Left ventricle myocardium inferior (tissue), 1 donor: ENCODE measurements at regions not wholly inside any gene's neighbourhood (a gene's known extent, or its start where the extent isn't known, plus 50 kb on each side); places are given as distances from the start of the nearest gene placed in this dataset.

ENCODE experiments used
- DNase-seq: peaks from one replicate; pipeline ENCODE4 v3.0.0-alpha.2; 2020
- H3K27ac ChIP-seq: fragments of 200-600 bp; replicated peaks from 2 replicates; pipeline ENCODE4 v1.8.0; 2021
- H3K27me3 ChIP-seq: fragments of 200-600 bp; 2 replicates; pipeline ENCODE4 v1.8.0; 2021; ENCODE audit warnings: low read depth
- H3K36me3 ChIP-seq: fragments of 200-600 bp; 2 replicates; pipeline ENCODE4 v1.8.0; 2021
- H3K4me1 ChIP-seq: fragments of 200-600 bp; 2 replicates; pipeline ENCODE4 v1.8.0; 2021
- H3K4me3 ChIP-seq: fragments of 200-600 bp; 2 replicates; pipeline ENCODE4 v1.8.0; 2021; ENCODE audit warnings: mild to moderate bottlenecking, moderate library complexity
- H3K9me3 ChIP-seq: fragments of 200-600 bp; replicated peaks from 2 replicates; pipeline ENCODE4 v1.8.0; 2021
- CTCF ChIP-seq: fragments of 200-600 bp; IDR thresholded peaks from 2 replicates; pipeline ENCODE4 v1.8.0; 2021; ENCODE audit warnings: antibody characterized with exemption, mild to moderate bottlenecking, borderline replicate concordance
- intact Hi-C: fragments of 100-400 bp; cut with micrococcal nuclease; formaldehyde crosslinking; loops from one replicate; pipeline ENCODE4 v1.11.0; 2022
- donor health status: DM: no; HTN: yes; CAD: no; lungs with severe emphysema.

GRCh38 chr7:94133460-94133859 lies 129.3 kb upstream of the BET1 start:
- Histone ChIP-seq H3K36me3 (no peaks in the 10 kb centered on the region), H3K27ac (no peak overlapping the region), H3K4me3 (no peak overlapping the region), H3K27me3 (no peaks in the 10 kb centered on the region), H3K4me1 (peaks cover 11% of the 10 kb centered on the region), H3K9me3 (no peaks in the 10 kb centered on the region)
- intact Hi-C loops, result no loop called here
- TF ChIP-seq CTCF, result no peak
- no peak for DNase-seq

GRCh38 chr7:94135180-94135579 lies 131.0 kb upstream of the BET1 start:
- Histone ChIP-seq H3K27me3 (no peaks in the 10 kb centered on the region), H3K4me1 (peaks cover under 1% of the 10 kb centered on the region), H3K36me3 (no peaks in the 10 kb centered on the region), H3K9me3 (no peaks in the 10 kb centered on the region), H3K27ac (no peak overlapping the region), H3K4me3 (no peak overlapping the region)
- intact Hi-C loops, result no loop called here
- no peak for TF ChIP-seq CTCF
- no peak for DNase-seq

GRCh38 chr7:94142281-94142680 lies 138.1 kb upstream of the BET1 start:
- H3K27ac ChIP-seq, result no peak overlapping the region
- intact Hi-C loops, result no loop called here
- H3K36me3 ChIP-seq, result no peaks in the 10 kb centered on the region
- H3K4me1 ChIP-seq, result peaks cover 10% of the 10 kb centered on the region
- no peak overlapping the region for H3K4me3 ChIP-seq
- no peak for DNase-seq
- H3K9me3 ChIP-seq, result no peaks in the 10 kb centered on the region
- no peak for TF ChIP-seq CTCF
- H3K27me3 ChIP-seq, result no peaks in the 10 kb centered on the region

DNA sequence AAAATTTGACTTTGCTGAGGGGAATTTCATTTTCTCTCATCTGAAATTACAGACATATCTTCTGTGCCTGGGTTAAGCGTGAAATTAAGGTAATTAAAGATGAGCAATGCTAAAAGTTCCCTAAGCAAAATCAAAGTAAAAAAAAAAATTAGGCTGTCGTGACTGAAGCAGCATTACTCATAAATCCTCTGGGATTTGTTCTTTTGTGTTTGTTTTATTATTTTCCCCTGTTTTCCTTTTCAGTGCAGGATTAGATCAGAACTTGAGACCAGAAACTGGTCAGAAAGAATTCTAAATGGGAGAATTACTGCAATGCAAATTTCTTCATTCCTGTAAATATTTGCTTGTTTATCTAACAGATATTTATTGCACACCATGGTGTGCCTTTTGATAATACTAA lies 141.4 kb upstream of the BET1 start:
- Histone ChIP-seq H3K4me3 (no peak overlapping the region), H3K27ac (no peak overlapping the region), H3K36me3 (no peaks in the 10 kb centered on the region), H3K9me3 (no peaks in the 10 kb centered on the region), H3K4me1 (peaks cover 10% of the 10 kb centered on the region), H3K27me3 (no peaks in the 10 kb centered on the region)
- no peak for TF ChIP-seq CTCF
- DNase-seq, result no peak
- intact Hi-C loops, result no loop called here

GRCh38 chr7:94146408-94146807 lies 142.3 kb upstream of the BET1 start:
- no peak for TF ChIP-seq CTCF
- Histone ChIP-seq H3K9me3 (no peaks in the 10 kb centered on the region), H3K4me1 (peaks cover 10% of the 10 kb centered on the region), H3K4me3 (no peak overlapping the region), H3K27ac (no peak overlapping the region), H3K36me3 (no peaks in the 10 kb centered on the region), H3K27me3 (no peaks in the 10 kb centered on the region)
- intact Hi-C loops, result no loop called here
- peak; percentile 13 for DNase-seq
